ENCODE measurements at regions not wholly inside any gene's neighbourhood (a gene's known extent, or its start where the extent isn't known, plus 50 kb on each side); places are given as distances from the start of the nearest gene placed in this dataset.

DNA sequence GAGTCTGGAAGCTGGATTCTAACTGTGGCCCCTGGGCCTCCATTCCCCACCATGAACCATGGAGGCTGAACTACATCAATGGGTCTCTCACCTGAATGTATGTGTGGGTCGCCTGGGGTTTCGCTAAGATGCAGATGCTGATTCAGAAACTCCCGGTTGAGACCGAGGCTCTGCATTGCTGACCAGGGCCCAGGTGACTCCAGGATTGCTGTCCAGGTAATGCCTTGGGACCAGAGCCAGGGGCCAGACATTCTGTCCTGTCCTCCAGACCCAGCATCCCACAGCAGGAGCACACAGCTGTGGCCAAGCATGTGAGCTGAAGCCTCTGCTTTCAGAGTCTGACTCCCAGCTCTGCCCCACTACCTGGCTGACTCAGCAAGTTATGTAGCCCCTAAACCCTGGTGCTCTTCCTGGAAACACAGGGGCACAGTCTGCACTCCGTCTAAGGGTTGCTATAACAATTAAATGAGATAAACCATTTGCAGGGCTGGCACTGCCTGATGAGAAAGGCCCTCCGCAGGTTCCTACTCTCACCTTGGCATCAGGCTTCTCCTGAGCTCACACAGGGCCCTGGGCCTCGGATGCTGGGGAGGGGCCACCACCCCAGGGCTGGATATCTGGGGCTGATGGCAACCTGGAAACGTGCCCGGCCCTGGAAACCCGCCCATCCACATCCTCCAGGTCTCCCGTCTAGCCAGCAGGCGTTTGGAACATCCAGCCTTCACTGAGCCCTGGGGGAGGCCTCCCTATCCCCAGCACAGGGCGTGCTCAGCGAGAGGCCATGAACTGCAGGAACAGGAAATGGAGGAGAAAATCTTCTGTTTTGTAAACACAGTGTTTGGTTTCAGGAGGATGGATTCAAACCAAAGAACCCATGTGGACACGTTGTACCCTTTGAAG, 175.7 kb downstream of the DLL1 start:
- no peak for DNase-seq (ENCODE audit: low read depth in 2 of 2)

DNA sequence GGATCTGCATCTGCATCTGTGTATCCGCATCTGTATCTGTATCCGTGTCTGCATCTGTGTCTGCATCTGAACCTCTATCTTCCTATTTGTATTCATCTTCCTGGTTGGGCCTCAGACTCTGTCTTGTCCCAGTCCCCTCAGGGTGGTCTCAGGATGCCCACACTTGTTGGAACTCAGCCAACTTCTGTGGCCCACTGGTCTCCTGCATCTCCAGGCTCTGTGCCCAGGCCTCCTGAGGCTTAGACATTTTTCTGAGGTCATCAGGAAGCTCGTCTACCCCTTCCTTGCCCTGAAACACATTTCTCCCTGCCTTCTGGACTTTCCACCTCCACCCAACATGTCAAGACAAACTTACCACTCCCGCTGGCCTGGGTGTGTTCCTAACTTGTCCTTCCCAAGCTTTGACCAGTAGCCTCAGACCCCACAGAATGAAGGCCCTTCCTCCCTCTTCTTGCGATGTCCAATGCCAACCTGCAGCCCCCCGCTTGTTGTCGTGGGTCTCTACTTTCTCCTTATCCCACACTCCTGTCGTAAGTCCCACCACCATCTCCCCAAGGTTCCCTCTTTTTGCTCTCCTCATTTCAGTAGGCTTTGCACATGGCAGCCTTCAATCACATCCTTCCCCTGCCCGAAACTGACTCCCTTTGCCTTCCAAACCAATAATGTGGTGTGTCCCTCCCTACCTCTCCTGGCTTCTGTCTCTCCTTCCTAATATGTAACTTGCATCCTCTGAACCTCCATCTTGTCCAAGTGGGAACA, 176.5 kb downstream of the DLL1 start:
- no peak for DNase-seq (ENCODE audit: low read depth in 2 of 2)

DNA sequence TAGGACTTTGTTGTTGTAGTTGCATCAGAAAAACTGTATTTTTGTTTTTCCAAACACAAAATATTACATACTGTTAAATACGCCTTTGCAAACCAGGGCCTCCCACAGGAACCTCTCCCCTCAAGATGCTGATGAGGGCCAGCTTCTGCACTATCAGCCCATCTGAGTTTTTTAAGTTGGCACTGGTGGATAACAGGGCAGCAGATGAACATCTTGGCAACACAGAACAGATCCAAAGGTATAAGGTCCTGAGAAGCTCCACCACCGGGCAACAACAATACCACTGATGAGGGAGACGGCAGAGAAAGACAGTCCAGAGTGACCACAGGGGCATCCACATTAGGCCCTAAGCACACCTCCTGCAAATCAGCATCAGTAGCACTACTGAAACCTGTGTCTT, 177.7 kb downstream of the DLL1 start:
- DNase-seq (ENCODE audit: low read depth in 2 of 2): no peak

DNA sequence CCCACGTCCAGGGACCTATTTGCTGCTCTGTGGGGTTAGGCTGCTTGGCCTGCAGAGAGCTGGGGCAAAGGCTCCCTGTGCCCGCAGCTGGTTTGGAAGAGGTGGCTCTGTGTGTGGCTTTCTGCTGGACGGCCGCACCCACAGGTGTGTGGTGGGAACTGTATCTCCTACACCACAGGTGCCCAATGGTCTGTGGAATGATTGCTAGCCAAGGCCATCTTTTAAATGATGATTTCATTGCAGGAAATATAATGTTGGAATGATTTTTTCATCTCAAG, 178.4 kb downstream of the DLL1 start:
- no peak for DNase-seq (ENCODE audit: low read depth in 2 of 2)

DNA sequence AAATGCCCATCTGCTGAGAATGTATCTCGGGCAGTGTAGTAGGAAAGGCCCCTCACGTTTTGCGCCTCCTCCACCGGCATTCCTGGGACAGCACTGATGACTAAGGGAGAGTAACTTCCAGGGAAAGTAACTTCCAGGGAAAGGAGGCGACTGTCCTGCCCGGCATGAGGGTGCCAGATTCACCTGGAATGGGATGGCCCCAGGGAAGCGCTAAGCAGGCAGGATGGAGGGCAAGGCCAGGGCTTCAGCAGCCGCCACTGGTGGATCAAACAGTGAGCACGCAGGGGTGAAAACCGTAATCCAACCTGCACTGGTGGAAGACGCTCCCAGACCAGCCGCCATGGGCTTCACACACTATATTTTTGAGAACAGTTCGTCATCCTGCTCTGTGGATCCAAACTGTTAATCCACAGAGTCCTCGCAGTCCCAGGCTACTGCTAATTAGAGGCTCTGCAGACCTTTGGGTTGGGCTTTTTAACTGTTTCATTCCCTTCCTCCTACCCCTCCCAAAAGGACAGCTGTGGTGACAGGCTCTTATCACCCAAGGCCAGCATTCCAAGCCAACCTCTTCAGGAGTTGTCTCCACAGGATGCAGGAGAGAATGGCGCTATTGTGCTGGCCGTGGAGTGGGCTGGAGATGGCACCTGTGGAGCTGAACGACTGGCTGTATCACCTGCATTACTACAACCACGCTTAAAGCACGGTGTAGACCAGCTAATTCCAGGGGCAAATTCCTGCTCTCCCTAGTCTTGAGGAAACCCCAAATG, 178.9 kb downstream of the DLL1 start:
- DNase-seq (ENCODE audit: low read depth in 2 of 2): no peak

DNA sequence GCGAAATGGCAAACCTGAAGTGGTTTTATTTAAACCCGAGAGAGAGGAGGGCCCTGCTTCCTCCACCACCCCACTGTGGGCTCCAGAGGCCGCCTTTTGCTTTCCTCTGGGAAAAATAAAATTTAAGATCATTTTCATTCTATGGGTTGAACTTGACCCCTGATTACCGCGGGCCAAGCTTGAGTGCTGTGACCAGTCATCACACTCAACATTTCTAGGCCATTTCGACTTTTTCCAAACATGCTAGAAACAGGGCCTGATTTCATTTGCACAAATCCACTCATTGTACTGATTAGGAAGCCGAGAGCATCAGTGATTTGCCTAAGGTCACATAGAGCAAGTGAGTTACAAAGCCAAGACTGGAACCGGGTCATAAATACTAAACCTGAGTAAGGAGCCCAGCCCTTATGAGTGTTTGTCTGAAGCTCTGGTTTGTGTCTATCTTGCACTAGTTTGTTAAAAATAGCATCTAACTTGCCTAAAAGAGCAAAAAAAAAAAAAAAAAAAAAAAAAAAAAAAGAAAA, 179.7 kb downstream of the DLL1 start:
- no peak for DNase-seq (ENCODE audit: low read depth in 2 of 2)

DNA sequence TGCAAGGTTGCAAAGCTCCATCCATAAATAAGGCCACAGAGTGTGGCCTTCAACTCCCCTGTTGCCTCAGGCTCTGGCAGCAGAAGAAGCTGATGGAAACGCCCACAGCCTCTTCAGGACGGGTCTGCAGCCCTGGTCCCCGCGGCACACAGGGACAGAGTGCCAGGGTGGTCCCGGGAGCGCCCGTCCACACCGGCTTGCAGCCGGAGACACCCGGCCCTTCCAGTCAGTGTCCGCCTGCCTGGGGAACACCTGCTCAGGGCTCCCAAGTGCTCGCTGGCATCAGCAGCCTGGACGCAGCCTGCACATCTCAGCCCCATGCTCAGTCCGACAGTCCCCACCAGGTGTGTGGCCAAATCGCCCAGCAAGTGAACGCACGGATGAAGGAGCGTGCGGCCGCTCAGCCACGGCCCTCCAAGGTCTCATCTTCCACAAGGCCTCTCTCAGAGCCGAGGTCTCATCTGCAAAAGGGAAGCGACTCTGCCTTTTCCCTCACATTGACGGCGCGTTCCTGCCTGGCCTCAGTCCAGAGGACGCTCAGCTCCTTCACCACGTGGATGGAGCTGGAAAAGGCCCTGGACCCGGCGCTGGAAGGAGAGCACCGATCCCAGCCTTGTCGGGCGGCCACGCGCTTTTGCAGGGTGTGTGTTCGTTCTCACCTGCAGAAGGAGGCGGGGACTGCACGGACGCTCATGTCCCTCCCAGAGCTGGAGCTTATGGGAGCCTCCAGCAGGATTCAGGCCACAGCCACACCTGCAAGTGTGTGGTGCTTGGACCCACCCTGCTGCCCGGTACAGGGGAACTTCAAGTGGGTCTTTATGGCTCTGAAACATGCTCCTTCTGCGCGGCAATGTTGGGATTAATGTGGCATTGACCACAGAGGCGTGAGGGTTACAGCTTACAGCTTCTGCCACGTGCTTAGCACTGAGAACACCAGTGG, 180.4 kb downstream of the DLL1 start:
- DNase-seq (ENCODE audit: low read depth in 2 of 2): no peak

DNA sequence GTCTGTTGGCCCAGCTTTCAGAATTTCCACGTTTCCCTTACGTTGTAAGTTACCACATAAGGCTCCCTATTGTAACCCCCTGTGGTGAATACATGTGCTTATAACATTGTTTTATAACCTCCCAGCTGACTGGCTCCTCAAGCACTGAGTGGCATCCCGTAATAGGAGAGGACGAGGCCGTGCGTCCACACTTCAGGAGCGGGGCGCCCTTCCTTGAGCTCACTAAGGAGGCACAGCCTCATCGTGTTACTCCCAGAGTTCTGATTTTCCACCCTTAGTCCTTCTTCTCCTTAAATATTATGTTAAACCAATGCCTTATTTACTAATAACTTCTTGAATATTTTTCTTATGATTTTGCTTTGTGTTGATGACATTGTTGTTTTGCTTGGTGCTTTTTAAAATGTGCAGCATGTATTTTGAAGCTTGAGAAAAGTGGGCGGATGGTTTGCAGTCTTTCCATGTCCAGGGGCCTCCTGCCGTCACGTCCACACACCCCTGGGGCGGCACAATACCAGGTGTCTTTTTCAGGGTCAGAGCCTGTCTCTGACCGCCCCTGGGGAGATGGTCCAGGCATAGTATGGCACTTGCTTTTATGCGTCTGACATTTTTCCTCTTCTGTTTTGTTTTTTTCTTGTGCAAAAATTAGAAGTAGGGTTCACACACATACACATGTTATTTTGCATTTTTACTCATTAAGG, 181.8 kb downstream of the DLL1 start:
- DNase-seq (ENCODE audit: low read depth in 2 of 2): no peak

DNA sequence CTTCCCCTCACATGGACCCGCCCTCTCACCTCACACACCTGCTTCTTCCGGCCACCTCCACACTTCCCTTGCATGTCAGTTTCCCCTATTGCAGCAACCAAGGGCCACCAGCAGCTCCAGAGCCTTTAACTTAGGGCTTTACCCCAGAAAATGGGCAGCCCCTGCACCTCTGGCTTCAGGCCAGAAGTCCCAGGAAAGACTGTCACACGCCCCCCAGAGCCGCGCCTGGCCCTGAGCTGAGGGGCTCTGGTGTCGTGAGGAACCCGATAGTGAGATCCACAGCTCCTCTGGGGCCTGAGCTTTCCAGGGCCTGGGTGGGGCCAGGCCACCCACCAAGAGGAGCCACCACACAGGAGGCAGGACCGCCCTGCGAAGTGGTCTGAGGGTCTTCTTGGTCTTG, 182.4 kb downstream of the DLL1 start:
- DNase-seq (ENCODE audit: low read depth in 2 of 2): no peak

DNA sequence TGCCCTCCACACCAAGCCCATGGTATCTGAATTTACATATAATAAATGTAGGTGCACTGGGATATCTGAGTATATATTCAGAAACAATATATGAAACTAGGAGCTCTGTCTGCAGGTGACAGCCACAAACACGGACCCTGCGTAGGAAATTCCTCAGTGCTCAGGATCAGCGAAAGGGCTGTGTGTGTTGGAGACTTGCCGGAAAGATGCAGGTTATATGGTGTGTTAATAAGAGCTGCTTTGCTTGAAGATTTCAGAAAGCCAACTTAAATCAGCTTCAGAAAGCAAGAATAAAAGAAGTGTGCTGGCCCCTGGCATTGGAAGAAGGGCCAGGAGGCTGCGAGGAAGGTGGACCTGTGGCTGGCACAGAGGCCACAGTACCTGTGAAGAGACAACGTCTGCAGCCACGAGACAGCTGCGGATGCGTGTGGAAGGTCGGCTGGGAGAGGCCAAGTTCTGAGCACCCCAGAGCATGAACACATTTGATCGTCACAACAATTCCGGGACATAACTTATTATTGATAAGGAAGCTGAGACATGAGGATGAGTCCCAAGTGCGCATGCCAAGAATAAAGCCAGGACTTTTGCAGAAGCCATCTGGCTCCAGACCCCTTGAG, 183.2 kb downstream of the DLL1 start:
- no peak for DNase-seq (ENCODE audit: low read depth in 2 of 2)

DNA sequence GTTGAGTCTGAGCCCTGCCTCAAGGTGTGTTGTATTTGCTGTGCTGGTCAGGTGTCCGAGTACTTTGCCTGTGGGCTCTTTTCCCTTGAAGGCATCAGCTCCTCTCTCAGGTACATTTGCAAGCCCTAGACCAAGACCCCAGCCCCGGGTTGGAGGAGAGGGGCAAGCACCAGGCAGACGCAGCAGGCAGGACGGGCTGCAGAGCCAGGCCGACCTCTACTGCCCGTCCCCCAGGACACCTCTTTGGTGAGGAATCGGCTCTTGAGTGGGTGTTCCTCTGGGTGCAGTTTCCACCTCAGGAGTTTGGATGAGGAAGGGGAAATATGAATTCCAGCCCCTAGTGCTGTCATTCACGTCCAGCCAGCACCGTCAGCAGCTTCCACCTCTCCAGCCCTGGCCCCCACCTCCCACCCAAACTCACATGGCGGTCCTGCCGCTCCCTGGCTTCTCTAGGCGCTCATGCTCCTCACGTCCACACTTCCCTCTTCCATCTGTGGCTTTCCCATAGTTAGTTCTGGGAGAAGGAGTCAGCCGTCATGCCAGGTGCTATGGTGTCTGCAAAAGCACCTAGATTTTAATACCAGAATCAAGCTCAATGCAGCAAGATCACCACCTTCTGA, 183.9 kb downstream of the DLL1 start:
- DNase-seq (ENCODE audit: low read depth in 2 of 2): no peak

DNA sequence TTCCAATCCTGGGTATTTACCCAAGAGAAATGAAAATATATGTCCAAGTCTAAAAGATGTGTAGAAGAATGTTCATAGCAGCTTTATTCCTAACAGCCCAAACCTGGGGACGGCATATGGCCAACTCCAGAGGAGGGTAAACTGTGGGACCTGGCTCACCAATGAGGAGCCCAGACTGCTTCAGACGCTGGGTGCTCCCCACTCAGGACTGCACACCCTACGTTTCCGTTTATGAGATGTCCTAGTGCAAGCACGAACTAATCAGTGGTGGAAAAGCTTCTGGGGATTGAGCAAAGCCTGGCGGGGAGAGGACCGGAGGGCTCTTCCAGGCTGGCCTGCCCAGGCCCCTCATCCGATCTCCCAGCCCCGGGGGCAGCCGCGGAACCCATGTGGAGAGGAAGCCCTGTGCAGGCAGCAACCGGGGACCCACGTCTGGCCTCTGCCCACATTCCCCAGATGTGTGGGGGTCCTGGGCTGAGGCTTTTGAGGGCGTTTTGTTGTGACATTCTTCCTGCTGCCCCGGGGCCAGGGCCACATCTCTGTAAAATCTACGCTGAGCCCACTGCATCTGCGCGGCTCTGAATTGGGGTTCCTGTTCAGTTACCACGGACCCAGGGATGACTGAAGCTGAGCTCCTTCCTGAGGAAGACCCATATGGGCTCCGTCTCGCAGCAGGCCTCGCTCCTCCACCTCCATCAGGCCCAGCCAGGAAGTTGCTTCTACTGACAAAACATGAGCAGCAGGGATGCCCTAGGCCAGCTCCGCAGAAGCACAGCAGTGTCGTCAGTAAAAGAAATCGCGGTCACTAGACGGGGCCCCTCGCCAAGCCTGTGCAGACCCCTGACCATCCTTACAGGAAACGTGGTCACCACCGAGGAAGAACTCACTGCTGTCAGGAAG, 188.0 kb downstream of the DLL1 start:
- no peak for DNase-seq (ENCODE audit: low read depth in 2 of 2)

DNA sequence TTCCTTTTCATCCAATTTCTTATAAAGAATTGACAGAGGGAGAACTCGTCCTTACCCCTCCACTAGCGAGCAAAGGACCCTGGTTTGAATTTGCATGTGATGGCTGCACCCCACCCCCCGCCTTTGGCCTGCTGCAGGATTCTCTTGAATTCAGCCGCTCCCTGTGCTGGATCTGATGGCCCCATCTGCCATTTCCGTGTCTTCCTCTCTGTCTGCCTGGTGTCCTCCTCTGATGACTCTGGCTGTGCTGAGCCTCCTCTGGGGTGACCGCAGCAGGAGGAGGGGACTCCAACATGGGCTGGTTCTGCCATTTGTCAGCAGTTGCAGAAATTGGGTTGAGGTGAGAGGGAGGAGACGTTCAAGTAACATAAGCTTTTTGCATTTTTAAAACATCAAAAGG, 188.8 kb downstream of the DLL1 start:
- DNase-seq (ENCODE audit: low read depth in 2 of 2): no peak

DNA sequence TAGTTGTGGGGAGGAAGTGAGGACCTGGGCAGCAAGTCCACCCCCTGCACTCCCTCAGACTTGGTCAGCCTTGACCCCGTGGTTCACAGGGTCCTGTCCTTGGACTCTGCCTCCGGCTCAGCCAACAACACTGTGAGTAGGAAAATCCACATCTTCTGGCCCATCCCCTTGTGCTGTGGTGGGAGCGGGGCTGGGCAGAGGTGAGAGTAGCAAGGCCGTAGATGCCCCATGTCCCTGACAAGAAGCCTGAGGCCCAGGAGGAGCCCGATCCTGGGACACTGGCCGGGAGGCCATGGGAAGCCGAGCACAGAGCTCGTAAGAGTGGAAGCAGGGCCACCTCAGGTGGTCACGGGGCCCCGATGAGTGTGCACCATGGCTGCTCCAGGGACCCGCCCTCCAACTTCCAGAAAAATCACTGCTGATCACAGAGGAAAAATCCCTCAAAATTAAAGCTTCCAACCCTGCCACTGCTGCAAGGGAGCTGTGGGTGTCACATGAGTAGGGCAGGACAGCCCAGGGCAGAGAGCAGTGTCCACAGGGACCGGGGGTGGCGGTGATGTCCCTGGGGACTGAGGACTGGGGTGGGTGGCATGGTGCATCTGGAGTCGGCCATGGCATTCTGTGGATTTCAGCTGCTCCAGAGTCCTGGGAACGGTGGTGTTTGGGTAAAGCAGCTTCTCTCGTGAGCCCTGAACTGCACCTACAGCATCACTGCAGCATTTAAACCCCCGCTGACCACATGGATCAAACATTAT, 189.4 kb downstream of the DLL1 start:
- no peak for DNase-seq (ENCODE audit: low read depth in 2 of 2)

DNA sequence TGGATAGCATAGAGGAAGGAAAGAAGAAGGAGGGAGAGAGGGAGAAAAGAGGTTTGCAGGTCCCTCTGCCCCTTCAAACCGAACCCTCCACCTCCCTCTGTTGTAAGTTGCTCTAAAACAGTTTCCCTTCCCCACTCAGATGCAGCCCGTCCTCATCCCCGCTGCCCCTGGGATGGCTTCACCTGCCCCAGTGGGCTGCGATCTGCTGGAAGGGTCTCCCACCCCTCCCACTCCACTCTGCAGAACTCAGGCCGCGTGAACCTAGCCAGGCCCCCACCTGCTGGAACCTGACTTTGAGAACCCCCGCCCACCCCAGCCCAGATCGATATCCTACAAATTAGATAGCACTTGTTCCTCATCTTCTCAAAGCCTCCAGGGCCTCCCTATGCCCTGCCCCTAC, 190.8 kb downstream of the DLL1 start:
- no peak for DNase-seq (ENCODE audit: low read depth in 2 of 2)

DNA sequence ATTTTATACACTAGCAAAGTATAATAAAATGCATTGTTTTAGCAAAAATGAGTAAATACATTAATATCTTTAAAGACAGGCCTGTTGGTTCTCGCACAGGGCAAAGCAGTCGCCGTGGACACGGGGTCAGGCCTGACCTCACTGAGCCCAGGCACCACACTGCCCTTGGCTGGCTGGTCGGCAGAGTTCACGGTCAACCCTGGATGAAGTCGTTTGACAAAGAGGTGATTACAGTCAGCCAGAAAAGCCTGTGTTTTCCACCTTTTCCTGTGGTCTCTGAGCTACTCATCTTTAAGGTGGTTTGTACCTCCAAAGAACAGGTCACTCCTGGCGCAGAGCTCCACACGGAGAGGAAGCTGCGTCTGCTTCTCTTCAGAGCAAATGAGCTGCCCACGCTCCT, 191.5 kb downstream of the DLL1 start:
- no peak for DNase-seq (ENCODE audit: low read depth in 2 of 2)

DNA sequence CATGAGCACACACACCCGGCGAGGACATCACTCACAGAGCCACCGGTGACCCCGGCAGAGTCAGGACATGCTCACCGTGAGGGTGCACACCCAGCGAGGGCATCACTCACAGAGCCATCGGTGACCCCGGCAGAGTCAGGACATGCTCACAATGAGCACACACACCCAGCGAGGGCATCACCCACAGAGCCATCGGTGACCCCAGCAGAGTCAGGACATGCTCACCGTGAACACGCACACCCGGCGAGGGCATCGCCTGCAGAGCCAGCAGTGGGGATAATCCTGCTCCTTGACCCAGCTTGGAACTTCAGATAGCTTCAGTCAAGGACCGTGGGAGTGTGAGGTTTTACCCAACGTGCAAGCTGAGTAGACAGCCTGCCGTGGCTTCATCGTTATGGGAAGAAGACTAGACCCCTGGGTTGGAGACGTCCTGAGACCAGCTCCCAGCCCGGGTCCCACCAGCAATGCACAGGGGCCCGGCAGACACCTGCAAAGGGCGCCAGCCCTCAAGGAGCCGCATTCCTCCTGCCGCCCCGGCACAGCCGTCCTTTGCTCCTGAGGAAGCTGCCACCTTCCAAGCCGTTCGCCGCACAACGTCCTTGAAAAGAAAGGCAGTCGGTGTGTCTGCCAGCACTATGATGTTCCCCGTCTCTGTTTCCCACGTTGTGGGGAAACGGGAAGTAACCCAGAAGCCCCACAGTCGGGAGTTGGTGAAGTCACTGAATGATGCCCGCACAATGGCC, 192.3 kb downstream of the DLL1 start:
- DNase-seq (ENCODE audit: low read depth in 2 of 2): no peak

All from fibroblast of skin of left biceps (primary cell).